Stimulated activated CD8-positive, alpha-beta memory T cell treated with anti-CD3 and anti-CD28 coated beads, Interleukin-2, amount 100 ng/mL, for 48 hours (primary cell): ENCODE measurements at regions not wholly inside any gene's neighbourhood (a gene's known extent, or its start where the extent isn't known, plus 50 kb on each side); places are given as distances from the start of the nearest gene placed in this dataset.
"Not testable (repeated sequence)": the region's sequence is repeated elsewhere in the genome, so short reads cannot be mapped to it uniquely, and the experiment has no call there.

Source experiments
- DNase-seq, 2 donors: peaks; one replicate each; pipeline ENCODE4 v3.0.0-alpha.2; 2020; ENCODE audit warnings: low read depth in 2 of 2

GRCh38 chr2:106339609-106340008 lies 128.6 kb downstream of the RGPD3 start:
- no peak for DNase-seq

GRCh38 chr2:106339132-106339531 lies 129.1 kb downstream of the RGPD3 start:
- DNase-seq = no peak

GRCh38 chr2:106338043-106338442 lies 130.2 kb downstream of the RGPD3 start:
- no peak for DNase-seq

- DNase-seq = no peak
These were observed 131.5 kb downstream of the RGPD3 start for GRCh38 chr2:106336737-106337136.

- DNase-seq = no peak
These were observed 132.1 kb downstream of the RGPD3 start for GRCh38 chr2:106336108-106336507.

GRCh38 chr2:106334802-106335201 lies 133.4 kb downstream of the RGPD3 start:
- no peak for DNase-seq

GRCh38 chr2:106333253-106333873 lies 134.8 kb downstream of the RGPD3 start:
- not testable (repeated sequence) for DNase-seq

GRCh38 chr2:106332054-106332453 lies 136.2 kb downstream of the RGPD3 start:
- DNase-seq = no peak

GRCh38 chr2:106330384-106331261 lies 136.5 kb upstream of the UXS1 start:
- DNase-seq = not testable (repeated sequence)

GRCh38 chr2:106323337-106324013 lies 129.4 kb upstream of the UXS1 start:
- DNase-seq = no peak

GRCh38 chr2:106322281-106322680 lies 128.2 kb upstream of the UXS1 start:
- no peak for DNase-seq

- not testable (repeated sequence) for DNase-seq
These were observed 126.3 kb upstream of the UXS1 start for GRCh38 chr2:106320439-106320838.

GRCh38 chr2:106316915-106317314 lies 122.8 kb upstream of the UXS1 start:
- no peak for DNase-seq

GRCh38 chr2:106314444-106314843 lies 120.3 kb upstream of the UXS1 start:
- DNase-seq = no peak

- no peak for DNase-seq
These were observed 116.9 kb upstream of the UXS1 start for GRCh38 chr2:106311041-106311370.

GRCh38 chr2:106307860-106308259 lies 113.8 kb upstream of the UXS1 start:
- DNase-seq = no peak

- no peak for DNase-seq
These were observed 112.3 kb upstream of the UXS1 start for GRCh38 chr2:106306387-106306786.

GRCh38 chr2:106304612-106305184 lies 110.6 kb upstream of the UXS1 start:
- no peak for DNase-seq

- DNase-seq = no peak
These were observed 105.6 kb upstream of the UXS1 start for GRCh38 chr2:106299696-106300095.

GRCh38 chr2:106296182-106296815 lies 102.2 kb upstream of the UXS1 start:
- no peak for DNase-seq

GRCh38 chr2:106294182-106294581 lies 100.1 kb upstream of the UXS1 start:
- DNase-seq = no peak

GRCh38 chr2:106293271-106293783 lies 99.2 kb upstream of the UXS1 start:
- DNase-seq = no peak
